IPS-NIHi7 (cell line): ENCODE measurements at regions not wholly inside any gene's neighbourhood (a gene's known extent, or its start where the extent isn't known, plus 50 kb on each side); places are given as distances from the start of the nearest gene placed in this dataset.

Source experiments
- DNase-seq: peaks from one replicate; pipeline ENCODE4 v3.0.0; 2012; ENCODE audit warnings: mixed read lengths; ENCODE audit errors: extremely low spot score

DNA sequence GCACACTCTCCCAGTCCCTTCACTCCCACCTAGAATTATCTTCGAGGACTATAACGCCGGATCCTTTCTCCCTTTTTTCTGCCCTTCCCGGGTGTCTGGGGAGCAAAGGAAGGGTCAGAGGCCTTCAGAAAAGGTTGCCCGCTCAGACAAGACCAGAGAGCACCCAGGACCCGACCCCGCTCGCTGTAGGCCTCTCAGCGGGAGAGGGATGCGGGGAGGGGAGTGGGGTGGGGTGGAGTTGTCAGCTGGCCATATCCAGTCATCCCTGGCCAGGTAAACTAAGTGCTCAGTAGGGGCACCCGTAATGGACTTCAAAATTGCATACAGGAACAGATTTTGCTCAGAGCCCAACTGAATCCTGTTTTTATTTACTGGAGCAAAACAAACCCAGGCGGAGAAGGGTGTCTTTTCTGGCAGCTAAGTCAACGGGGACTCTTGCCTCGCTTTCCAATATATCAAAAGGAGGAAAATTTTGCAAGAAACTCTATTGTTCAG, 65.0 kb downstream of the NOL4 start:
- DNase-seq: no peak

DNA sequence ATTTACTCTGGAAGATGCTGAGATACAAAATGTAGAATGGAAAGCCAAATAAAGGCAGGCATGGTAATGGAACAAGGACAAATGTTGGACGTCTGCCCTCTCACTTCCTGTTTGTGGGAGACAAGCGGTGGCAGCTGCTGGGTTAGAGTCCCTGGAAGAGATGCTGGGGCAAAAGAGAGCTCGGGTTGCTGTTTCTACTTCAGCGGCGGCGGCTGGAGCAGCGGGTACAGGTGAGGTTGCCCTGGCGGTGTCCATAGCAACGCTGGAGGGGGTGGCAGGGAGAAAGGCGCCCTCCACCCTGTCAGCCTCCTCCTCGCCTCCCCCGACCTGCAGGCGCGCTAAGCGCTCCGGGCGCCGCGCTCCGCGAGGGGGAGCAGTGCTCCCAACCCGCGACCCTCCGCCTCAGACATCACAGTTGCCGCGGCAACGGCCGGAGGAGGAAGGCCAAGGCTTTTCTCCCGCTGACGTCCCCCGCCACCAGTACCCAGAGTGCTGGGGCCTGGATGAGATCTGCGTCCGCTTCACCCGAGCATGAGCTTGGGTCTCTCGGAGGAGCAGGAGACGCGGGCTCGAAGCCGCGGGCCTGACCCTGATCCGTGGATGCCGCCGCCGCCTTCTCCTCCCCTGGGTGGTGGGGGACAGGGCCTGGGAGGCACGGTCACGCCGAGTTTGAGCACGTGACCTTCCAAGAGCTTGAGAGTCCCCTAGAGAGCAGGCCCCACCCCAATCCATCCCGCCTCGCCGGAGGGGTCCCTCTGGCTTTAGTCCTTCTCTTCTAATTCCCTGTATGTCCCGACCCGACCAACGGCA, 65.6 kb downstream of the NOL4 start:
- peak; percentile 89 for DNase-seq

DNA sequence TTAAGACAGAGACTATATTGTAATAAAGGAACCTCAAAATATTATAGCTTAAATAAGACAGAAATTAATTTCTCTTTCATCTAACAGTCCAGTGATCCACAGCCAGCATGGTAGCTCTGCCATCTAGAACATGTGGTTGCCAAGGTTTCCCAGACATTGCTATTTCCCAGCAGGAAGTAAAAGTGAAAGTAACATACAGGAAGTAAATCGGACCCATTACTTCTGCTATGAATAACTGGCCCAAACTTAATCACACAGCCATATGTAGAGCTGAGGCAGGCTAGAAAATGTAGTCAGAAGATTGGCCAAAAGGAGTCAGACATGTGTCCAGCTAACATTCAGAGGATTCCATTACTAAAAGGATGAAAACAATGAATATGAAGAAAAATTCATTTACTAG, 71.0 kb downstream of the NOL4 start:
- no peak for DNase-seq

DNA sequence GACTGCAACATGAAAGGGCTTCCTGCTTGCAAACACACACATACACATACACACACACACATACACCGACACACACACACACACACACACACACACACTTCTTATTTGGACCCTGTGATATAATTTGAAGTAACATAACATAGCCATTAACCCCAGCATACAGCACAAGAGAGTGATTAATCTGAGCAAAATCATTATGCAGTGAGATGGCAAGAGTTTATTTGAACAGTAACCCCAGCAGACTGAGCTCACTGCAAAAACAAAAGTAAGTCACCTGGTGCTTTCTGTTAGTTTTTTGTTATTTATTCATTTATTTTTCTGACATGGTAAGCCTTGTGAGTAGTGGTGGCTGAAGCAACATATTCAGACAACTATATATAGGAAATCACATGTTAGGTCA, 93.7 kb downstream of the NOL4 start:
- no peak for DNase-seq

DNA sequence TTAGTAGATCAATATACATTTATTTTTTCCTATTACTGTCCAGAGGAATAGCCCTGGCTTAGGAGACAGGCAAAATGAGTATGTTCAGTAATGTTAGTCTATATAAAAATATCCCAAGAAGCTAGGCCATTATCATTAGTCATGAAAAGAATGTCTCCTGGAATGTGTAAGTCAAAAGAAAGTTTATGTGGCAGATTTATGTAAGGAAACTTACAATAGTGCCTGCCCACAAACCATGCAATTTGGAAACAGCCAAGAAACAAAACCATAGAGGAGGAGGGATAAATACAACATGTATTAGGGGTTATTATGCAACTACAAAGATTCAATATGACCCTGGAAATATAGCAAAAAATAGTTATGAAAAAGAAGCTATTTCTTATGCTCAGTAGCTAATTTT, 96.3 kb downstream of the NOL4 start:
- no peak for DNase-seq

DNA sequence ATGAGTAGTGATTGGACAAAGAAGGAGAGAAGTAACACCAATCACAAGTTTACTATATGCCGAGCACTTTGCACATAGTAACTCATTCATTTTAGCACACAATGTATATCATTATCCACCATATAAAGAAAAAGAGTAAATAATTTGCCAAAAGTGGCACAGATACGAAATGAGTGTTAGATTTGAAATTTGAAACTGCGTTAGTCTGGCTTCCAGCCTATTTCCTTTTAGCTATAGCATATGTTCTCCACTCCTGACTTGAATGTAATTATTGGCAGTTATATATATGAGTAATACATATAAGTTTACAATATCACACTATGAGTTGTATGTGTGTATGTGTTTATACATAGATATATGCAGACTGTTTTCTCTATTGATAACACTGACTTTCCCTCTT, 98.6 kb downstream of the NOL4 start:
- DNase-seq: no peak

DNA sequence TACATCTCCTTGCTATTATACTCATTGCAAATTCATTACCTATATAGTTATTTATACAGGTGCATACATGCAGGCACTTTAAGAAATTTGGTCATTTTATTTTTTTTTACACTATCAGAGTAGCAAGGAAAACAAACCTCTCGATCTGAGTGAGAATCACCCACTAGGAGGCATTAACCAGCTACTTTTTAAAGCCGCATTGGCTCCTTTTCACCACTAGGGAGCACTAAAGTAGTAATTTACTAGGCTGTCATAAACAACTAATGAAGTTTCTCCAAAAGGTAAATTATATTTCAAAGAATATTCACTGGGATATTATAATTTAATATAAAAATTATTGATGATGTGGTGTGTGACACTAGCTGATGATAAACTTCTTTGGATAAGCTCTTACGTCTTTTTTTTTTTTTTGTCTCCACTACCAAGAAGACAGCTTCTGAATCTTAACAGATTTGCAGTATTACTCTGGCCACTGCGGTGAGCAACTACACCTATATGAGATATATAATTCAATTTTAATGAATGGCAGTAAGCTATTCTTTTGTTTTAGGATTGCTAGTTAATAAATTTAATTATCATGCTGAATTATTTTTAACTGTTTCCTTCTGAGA, 101.9 kb downstream of the NOL4 start:
- DNase-seq: peak; percentile 40

- no peak for DNase-seq
Observed at GRCh38 chr18:34121200-34121721, 103.5 kb downstream of the NOL4 start.

GRCh38 chr18:34120294-34120693, 104.4 kb downstream of the NOL4 start:
- no peak for DNase-seq

DNA sequence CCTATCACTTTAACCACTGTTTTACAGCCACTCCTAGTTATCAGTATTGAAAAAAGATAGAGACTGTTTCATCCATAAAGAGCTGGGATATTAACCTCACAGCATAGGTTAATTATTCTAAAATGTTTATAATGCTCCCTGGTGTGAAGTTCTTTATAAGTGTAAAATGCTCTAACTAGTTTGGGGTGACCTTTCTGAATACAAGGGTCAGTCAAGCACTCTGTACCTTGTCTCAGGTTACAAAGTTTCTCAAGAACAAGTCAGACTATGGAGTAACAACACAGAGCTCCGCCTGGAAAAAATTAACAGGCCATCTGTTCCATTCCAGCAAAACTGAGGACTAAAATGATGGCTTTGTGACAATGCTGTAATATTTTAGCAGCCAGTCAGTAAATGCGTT, 107.4 kb downstream of the NOL4 start:
- DNase-seq: no peak

GRCh38 chr18:34115409-34116081, 109.2 kb downstream of the NOL4 start:
- no peak for DNase-seq

DNA sequence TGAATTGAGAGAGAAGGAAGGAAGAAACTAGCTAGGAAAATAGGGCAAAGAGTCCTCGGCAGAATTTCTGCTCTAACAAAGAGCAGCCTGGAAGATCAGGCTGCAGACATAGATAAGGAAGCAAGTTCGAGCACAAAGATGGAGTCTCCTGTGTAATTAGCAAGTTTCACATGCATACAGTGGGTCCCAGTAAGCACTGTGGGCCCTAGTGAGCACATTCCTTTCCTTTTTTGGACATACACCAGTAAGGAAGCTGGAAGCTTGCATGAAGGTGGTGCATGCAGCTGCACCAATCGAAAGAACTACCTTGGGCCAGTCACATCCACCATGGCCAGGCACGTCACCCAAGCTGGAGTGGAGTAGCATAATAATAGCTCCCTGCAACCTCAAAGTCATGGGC, 109.7 kb downstream of the NOL4 start:
- no peak for DNase-seq

GRCh38 chr18:34108206-34108605, 116.5 kb downstream of the NOL4 start:
- no peak for DNase-seq

- DNase-seq: no peak
Observed at GRCh38 chr18:34098109-34098508, 126.6 kb downstream of the NOL4 start.

DNA sequence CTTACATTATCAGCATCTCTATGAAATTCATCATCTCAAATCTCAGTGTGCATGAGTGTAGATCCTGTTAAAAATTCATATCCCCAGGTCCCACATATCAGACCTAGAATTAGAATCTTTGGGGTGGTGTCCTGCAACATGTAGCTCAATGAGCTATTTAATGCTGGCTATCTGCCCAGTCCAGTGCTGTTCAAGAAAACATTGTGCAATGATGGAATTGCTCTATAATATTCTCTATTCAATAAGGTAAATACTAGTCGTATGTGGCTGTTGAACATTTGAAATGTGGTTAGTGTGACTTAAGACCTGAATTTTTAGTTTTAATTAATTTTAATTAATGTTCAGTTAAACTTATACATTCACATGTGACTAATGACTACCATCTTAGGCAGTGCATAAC, 127.4 kb downstream of the NOL4 start:
- DNase-seq: no peak

- no peak for DNase-seq
Observed at GRCh38 chr18:34094148-34094547, 130.6 kb downstream of the NOL4 start.

- no peak for DNase-seq
Observed at GRCh38 chr18:34092796-34093195, 131.9 kb downstream of the NOL4 start.

DNA sequence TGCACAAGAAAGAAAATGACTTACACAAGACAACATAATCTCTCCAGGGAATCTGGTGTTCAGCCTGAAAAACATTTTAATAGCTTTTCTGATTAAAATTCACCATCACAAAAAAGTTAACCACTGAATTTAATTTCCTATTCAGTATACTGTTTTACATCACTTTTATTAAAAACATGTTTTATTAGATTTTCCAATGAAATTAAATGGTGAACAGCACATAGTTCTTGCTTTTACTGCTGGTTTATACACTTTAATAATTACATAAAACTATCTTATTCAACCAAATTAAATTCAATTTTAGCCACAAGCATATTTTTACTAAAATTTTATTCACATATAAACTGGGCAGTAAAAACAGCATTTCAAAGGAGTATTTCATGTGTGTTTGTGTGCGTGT, 138.3 kb downstream of the NOL4 start:
- no peak for DNase-seq

- DNase-seq: no peak
Observed at GRCh38 chr18:34085140-34085739, 139.5 kb downstream of the NOL4 start.

GRCh38 chr18:34084635-34085034, 140.1 kb downstream of the NOL4 start:
- DNase-seq: no peak

DNA sequence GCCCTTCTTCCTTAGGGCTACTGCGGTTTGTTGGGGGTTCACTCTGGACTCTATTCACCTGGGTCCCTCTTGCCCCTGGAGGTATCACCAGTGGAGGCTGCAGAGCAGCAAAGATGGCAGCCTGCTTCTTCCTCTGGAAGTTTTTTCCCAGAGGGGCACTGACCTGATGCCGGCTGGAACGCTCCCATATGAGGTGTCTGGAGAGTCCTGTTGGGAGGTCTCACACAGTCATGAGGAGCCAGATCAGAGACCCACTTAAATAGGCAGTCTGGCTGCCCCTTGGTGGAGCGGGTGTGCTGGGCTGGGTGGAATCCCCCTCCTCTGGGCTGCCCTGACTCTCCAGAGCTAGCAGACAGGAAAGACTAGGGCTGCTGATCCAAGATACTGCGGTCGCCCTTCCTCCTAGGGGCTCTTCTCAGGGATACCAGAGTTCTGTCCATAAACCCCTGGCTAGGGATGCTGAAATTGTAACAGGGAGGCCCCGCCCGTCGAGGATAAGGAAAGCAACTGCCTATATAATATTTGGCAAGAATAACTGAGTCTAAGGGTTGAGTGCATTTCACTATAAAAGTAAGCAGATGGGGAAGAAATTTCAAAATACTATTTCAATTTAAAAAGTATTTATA, 140.7 kb downstream of the NOL4 start:
- DNase-seq: no peak

DNA sequence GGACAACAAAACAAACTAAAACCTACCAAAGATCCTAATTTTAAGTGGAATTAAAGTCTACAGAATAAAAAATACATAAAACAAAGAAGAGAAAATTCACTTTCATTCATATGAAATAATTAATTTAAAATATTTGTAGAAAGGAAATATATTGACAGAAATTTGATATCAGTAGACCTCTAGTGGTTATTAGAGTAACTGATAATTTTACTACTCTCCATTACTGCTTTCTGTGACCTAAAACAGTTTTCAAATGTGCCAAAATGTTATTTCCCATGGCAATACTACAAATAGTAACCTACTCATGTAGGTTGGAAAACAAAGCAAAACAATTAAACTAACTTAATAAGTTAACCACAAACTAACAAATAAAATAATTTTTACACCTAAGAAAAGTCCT, 147.1 kb downstream of the NOL4 start:
- no peak for DNase-seq
